ENCODE measurements at regions not wholly inside any gene's neighbourhood (a gene's known extent, or its start where the extent isn't known, plus 50 kb on each side); places are given as distances from the start of the nearest gene placed in this dataset.

DNA sequence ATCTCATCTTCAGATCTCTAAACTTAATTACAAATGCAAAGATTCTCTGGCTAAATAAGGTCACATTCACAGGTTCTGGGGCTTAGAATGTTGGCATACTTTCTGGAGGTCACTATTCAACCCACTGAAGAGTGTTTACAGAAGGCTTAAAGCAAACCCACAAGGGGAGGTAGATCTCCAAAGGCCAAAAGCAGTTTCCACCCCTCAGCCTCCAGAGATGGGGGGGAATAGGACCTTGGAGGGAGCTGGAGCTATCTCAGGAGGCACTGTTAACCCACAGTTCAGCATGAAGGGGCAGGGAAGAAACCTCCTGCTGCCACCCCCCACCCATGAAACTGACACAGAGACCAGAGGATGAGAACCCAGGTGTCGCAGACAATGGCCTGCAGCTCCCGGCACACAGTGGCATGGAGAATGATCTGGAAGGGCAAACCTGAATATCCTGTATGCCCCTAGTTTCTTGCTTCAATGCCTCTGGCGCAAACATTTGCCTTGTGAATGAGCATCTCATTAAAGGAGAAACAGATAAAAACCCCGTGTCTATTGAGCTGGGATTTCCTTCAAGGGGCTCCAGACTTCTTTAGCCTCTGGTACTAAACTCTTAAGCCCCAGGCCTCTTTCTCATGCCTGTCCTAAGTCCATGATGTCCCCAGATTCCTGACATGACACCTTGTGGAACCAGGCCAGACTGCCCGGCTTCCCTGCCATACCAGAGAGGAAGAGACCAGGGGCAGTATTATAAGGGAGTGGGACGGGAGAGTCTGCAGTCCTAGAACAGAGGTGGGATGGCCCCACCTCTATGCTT is 103.1 kb upstream of the CDH5 start:
- no peak for DNase-seq (ENCODE audit: low read depth)
- no peak overlapping the region for H3K4me3 ChIP-seq (ENCODE audit: low read depth, low read length)
- TF ChIP-seq, protein P1, sequence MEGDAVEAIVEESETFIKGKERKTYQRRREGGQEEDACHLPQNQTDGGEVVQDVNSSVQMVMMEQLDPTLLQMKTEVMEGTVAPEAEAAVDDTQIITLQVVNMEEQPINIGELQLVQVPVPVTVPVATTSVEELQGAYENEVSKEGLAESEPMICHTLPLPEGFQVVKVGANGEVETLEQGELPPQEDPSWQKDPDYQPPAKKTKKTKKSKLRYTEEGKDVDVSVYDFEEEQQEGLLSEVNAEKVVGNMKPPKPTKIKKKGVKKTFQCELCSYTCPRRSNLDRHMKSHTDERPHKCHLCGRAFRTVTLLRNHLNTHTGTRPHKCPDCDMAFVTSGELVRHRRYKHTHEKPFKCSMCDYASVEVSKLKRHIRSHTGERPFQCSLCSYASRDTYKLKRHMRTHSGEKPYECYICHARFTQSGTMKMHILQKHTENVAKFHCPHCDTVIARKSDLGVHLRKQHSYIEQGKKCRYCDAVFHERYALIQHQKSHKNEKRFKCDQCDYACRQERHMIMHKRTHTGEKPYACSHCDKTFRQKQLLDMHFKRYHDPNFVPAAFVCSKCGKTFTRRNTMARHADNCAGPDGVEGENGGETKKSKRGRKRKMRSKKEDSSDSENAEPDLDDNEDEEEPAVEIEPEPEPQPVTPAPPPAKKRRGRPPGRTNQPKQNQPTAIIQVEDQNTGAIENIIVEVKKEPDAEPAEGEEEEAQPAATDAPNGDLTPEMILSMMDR (conservative IDR thresholded peaks at IDR 0.05; ENCODE audit: low read depth, low read length), result no peak

DNA sequence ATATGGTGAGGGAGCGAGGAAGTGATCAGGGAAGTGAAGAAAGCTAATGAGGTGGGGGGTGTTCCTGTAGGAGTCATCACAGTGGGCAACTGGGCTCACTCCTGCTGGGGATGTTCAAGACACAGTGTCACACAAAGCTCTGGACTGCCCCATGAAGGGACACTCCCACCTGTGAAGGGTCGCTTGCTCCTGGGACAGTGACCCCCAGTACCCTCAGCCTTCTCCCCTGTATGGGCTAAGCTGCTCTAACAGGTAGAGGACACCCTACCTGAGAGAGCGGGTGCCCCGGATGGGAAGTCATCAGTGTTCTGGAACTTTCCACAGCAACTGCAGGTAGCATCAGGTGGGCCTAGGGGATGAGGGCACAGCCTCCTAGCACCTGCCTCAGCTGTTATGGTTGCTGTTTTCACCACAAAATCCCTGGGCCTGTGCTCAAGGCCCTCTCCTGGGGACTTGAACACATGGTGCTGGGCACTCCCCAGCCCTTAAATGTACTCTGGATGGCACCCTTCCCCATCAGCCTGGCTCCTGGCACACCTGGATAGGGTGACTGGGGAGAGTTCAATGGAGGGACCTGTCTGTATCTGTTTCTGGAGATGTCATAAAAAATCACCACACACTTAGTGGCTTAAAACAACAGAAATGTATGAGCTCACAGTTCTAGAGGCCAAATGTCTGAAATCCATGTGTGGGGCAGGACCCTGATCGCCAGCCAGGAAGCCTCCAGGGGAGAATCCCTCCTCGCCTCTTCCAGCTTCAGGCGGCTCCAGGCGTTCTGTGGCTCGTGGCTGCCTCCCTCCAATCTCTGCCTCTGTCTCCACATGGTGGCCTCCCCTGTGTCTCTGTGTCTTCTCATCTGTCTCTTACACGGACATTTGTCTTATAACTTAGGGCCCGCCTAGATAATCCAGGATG is 104.0 kb upstream of the CDH5 start:
- peak; percentile 62 for DNase-seq (ENCODE audit: low read depth)
- TF ChIP-seq, protein P1 (conservative IDR thresholded peaks at IDR 0.05; ENCODE audit: low read depth, low read length), result no peak
- no peak overlapping the region for H3K4me3 ChIP-seq (ENCODE audit: low read depth, low read length)

DNA sequence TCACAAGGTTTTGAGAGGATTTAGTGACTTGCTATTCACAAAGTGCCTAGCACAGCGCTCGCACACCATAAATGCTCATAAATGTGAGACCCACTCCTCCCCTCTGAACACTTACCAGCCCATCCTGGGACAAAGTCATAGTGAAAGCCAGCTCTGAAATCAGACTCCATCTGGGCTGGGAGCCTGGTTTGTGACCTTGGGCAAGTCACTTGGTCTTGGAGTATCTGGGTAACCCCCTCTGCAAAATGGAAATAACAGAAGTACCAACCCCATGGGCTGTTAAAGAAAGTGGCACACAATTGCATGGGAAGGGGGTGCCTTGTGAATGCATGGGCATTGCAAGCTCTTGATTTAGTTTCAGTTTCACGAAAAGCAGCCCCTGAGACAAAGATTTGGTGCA is 104.7 kb upstream of the CDH5 start:
- DNase-seq (ENCODE audit: low read depth), result no peak
- no peak overlapping the region for H3K4me3 ChIP-seq (ENCODE audit: low read depth, low read length)
- TF ChIP-seq, protein P1 (conservative IDR thresholded peaks at IDR 0.05; ENCODE audit: low read depth, low read length), result no peak

DNA sequence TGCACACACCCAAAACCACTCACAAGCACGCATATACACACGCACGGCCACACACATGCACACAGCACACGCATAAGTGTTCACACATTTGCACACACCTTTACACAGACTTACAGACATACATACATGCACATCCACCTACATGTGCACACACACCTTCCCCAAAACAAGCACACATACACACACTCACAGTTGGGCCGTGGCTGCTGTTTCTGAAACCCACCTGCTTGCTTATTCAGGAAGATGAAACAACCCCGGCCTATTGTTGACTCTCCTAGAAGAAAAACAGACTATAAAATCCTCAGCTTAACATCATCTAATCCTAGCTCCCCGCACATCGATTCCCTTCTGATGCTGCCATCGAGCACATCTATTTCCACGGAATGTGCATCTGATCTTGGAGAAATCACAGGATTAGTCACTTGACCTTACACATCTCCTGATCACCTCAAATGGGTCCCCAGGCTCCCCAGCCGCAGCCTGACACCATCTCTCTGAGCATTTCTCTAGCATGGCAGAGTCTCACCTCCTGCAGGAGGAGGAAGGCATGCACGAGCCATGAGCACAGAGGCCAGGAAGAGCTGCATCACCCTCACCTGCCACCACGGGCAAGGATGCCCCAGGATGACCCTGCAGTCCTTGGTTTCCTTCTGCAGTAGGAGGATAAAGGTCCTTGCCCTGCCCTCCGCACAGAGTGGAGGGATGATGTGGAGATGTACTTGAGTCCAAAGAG is 105.8 kb upstream of the CDH5 start:
- DNase-seq (ENCODE audit: low read depth), result no peak
- H3K4me3 ChIP-seq (ENCODE audit: low read depth, low read length), result no peak overlapping the region
- TF ChIP-seq, protein P1 (conservative IDR thresholded peaks at IDR 0.05; ENCODE audit: low read depth, low read length), result no peak

DNA sequence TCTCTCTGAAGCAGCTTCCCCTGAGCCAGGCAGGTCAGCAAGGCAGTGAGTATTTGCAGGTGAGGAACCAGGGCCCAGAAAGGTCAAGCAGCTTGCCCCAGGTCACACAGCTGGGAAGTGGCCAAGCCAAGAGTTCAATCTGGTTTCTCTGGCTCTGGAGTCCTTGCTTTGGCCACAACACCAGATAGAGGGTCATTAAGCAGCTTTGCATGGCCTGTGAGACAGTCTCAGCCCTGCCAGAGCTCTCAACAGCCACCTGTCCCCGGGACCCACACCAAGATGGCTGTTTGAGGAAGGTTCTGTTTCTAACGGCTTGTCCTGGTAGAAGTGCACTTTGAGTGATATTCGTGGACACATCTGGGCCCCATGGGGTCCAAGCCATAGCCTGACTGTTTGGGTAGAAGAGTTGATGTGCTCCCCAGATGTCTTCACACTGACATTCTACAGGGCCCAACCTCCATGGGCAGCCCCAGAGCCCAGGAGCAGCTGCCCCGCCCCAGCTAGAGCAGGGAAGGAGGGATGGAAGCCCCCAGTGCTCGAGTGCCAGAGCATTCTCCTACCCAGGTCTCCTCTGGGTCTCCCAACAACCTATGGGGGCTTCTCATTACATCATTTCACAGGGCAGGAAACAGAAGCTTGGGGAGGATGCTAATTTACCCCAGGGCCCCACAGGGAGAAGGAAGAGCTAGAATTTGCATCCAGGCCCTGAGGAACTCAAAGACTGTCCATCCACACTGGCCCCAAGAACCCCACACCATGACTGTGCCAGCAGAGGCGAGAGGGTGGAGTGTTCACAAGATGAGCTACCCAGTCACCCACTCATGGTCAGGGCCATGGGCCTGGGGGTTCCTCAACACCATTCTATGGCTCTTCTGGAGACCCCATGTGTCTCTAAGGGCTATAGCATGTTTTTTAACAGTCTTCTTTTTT is 107.3 kb upstream of the CDH5 start:
- DNase-seq (ENCODE audit: low read depth), result no peak
- TF ChIP-seq, protein P1 (conservative IDR thresholded peaks at IDR 0.05; ENCODE audit: low read depth, low read length), result no peak
- no peak overlapping the region for H3K4me3 ChIP-seq (ENCODE audit: low read depth, low read length)

DNA sequence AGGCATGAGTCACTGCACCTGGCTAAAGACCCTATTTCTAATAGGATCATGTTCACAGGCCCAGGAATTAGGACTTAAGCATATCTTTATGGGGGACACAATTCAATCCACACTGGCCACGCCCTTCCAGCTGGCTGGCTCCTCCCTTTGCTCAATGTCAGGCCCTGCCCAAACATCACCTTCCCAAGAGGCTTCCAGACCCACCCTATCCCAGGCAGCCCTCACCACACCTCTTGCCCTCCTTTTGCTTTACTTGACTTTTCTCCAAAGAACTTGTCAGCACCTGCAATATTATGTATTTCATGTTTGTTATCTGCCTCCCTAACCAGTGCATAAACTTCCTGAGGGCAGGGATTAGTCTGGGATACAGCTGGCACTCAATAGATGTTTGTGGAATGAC is 109.6 kb upstream of the CDH5 start:
- H3K4me3 ChIP-seq (ENCODE audit: low read depth, low read length), result no peak overlapping the region
- TF ChIP-seq, protein P1 (conservative IDR thresholded peaks at IDR 0.05; ENCODE audit: low read depth, low read length), result no peak
- no peak for DNase-seq (ENCODE audit: low read depth)

All from choroid plexus epithelial cell (primary cell).